ENCODE measurements at regions not wholly inside any gene's neighbourhood (a gene's known extent, or its start where the extent isn't known, plus 50 kb on each side); places are given as distances from the start of the nearest gene placed in this dataset.
A peak's percentile ranks its signal among the peaks of the same experiment; 100 is the strongest.

DNA sequence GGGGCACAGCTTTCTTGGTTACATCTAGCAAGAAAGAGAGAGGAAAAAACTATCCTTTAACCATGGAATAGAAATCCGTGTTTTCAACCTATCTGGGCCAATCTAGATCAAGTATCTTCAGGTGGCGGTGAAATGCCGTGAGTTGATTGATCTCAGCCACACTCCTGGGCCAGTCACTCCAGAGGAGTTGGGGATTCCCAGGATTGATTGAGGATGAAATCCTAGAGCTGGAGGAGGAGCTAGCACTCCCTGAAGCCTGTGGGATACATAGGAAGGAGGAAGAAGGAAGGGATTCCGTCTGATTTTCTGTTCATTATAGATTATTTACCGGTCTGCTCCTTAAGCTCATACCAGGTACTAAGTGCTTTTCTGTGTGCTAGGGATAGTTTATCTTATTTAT is 106.3 kb upstream of the ARID2 start:
- DNase-seq (ENCODE audit: extremely low read depth in 1 of 2, low read depth in 1 of 2) = no peak

DNA sequence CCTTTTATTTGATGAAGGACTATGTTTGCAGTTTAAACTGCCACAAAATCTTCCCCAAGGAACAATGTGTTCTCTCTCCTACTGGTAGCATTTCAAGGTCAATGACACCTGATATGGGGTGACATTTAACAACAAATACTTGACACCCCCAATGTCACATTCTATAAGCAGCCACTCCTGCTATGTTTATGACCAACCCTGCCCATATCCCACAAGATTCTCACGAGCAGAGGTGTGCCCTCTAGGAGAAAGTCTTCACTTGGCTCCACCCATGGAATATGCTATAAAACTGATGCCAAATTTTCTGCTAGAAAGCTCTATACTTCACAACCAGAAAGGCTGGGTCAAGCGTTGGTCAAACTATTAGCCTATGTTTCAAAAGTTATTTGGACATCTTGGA is 105.6 kb upstream of the ARID2 start:
- DNase-seq (ENCODE audit: extremely low read depth in 1 of 2, low read depth in 1 of 2) = no peak

DNA sequence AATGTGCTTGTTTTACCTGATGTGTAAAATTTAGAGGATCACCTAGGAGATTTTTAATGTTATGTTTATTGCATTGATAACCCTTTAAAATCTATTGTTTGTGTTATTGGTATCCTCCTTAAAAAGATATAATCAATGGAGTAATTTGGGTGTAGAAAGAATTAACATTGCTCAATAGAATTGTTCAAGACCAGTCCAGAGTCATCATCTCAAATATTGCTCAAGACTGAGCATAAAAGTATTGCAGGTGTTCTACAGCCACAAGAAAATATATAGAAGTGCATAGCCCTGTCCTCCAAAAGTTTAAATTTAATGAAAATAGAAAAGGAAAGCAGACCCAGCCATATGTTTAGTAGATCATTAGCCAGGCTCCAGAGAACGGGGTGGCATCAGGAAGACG is 102.5 kb upstream of the ARID2 start:
- DNase-seq (ENCODE audit: extremely low read depth in 1 of 2, low read depth in 1 of 2) = no peak

DNA sequence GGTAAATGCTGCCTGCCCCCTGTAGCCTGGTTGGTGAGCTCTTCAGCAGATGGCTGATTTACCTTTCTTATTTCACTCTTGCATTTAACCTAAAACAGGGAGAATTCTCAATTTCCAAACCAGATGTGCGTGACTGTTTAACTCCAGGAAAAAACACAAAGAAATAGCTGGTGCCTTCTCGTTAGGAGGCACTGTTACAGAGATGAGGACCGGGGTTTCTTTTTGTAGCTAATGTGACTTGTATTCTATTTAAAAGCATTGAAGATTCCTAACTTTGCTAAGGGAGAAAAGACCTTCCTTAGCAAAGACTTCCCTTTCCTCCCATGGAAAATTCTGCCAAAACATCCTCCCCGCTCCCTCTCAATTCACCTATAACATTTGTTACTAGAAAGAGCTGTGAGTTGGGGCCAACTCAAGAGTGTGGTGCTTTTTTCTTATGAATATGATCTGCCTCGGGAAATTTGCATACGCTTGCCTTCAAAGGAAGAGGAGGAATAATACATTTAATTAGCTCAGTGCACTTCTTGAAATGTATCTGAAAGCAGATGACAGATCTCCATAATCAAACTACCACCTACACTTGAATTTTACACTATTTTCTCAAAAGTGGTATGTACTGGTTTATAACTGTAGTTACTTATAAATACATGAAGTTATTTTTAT is 102.0 kb upstream of the ARID2 start:
- DNase-seq (ENCODE audit: extremely low read depth in 1 of 2, low read depth in 1 of 2) = no peak

DNA sequence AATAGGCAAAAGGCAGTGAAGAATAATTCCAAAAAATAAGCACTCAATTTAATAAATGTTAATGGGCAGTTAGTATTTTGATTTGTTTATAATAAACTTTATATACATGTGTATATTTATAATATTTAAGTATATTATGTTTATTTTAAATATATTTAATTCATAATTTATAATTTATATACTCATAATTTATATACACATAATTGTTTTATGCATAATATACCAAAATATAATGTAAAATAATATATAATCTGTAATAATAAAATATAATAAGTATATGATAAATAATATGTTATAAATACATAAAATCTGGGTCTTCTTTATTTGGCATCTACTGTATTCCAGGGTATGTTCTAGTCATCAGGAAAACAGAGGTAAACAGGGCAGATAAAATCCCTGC is 100.2 kb upstream of the ARID2 start:
- DNase-seq (ENCODE audit: extremely low read depth in 1 of 2, low read depth in 1 of 2) = no peak

DNA sequence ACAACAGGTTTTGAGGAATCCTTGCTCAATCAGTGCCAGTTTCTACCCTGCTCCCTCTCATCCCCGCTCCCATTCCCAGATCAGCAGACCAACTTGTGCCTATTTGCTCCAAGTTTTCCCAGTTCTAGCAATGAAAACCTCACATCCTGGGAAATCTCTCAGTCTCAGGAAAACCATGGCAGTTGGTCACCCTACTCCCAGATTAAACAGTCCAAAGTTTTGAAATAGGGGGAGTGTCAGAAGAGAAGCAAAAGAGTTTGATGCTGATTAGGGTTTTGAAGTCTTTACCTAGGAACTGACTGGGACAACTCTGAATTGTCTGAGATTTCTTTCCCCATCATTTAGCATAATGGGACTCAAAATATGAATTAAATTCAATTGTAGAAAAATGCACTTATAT is 95.8 kb upstream of the ARID2 start:
- no peak for DNase-seq (ENCODE audit: extremely low read depth in 1 of 2, low read depth in 1 of 2)

DNA sequence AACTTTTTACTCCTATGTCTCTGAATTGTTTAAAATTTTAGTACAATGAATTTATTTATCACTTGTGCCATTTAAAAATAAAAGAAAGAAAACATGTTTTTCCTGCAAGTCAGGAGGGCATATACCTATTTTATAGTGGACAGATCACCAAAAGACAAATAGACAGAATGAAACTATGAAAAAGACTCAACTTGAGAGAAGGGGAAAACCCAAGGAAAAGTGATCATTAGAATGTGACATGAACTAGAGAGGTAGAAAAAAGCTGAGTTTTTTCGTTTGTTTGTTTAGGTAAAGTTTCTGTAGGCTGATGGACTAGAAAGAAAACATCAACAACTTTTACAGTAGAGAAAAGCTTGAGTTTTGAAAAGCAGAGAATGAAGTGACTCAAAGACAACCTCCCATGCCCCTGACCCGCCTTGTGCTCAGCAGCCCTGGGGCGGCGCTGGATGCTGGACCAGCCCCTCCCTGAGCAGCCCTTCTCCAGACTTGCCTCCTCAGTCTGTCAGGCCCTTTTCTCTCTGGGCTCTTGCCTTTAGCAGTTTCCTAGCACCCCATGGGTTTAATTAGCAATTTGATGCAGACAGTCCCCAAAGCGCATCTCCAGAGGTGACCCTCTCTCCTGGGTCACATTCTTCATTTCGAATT is 95.1 kb upstream of the ARID2 start:
- no peak for DNase-seq (ENCODE audit: extremely low read depth in 1 of 2, low read depth in 1 of 2)

DNA sequence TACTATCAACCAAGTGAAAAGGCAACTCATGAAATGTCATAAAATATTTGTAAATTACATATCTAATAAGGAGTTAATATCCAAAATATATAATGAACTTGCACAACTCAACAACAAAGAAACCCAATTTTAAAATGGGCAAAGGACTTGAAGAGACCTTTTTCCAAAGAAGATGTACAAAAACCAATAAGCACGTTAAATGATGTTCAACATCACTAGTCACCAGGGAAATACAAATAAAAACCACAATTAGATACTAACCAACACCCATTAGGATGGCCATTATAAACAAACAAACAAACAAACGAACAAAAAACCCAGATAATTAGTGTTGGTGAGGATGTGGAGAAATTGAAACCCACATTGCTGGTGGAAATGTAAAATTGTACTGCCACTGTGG is 92.3 kb upstream of the ARID2 start:
- no peak for DNase-seq (ENCODE audit: extremely low read depth in 1 of 2, low read depth in 1 of 2)

DNA sequence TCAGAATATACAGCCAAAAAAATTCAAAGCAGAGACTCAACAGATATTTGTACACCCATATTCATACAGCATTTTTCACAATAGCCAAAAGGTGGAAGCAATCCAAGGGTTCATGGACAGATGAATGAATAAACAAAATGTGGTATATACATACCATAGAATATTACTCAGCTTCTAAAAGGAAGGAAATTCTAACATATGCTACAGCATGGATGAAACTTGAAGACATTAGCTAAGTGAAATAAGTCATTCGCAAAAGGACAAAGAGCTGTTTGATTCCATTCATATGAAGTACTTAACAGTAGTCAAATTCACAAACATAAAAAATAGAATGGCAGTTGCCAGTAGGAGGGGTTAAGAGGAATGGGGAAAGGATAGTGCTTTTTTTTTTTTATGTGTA is 91.8 kb upstream of the ARID2 start:
- no peak for DNase-seq (ENCODE audit: extremely low read depth in 1 of 2, low read depth in 1 of 2)

DNA sequence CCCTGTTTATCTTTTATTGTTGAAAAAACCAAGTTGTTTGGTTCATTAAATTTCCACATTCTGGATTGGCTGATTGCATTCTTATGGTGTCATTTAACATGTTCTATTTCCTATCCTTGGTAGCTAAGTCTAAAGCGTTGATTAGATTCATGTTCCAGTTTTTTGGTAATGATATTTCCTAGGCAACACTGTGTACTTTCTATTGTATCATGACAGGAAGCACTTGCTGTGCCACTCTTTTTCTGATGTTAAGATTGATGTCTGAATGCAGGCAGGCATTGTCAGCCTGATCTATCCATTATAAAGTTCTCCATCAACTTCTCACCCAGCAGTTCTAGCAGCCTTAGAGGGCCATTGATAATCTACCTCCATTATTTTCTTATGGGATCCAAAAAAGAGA is 91.1 kb upstream of the ARID2 start:
- DNase-seq (ENCODE audit: extremely low read depth in 1 of 2, low read depth in 1 of 2) = no peak

DNA sequence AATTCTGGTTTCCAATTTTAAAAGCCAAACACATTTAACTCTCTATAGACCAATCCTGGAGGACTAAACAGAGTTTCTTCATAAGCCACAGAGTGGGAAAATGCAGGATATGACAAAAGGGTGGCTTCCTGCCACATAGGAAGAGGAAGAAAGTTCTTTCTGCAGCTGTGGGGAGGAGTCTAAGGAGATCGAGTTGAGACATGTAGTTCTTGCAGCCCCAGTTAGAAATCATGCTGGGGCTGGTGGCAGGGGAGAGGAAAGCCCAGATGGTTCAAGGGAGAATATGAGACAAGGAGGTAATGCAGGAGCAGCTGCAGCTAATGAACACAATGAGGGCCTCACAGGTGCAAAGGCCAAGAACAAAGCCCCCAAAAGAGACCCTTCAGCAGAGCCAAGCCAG is 85.0 kb upstream of the ARID2 start:
- no peak for DNase-seq (ENCODE audit: extremely low read depth in 1 of 2, low read depth in 1 of 2)

DNA sequence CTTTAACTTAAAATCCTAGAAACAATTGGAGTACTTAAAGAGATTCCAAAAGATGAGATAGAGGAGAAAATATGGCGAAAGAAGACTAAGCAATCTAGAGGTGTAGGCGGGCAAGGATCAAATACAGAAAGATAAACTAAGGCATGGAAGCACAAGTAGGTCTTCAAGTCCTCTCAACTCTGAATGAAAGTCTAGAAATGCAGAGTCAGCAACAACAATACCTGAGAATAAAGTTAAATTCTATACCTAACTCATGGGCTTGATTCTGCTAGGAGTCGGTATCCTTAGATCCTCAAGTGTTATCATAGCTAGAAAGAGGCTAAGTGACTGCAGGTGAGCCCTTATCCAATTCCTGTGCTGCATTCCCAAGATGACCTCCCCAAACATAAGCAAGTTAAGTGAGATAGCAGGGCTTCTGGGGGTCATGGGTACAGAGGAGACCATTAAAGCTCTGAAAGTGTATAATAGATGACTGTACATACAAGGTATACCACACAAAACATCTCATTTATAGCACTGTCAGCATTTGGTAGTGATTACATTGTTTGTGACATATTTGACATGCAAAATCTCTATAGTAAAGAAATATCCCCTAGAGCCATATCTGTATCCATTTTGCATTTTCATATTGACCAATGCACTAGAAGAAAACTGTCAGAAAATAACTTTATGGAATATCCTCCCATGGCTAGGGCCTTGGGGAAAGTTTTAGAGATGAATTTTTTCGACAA is 82.5 kb upstream of the ARID2 start:
- DNase-seq (ENCODE audit: extremely low read depth in 1 of 2, low read depth in 1 of 2) = no peak

DNA sequence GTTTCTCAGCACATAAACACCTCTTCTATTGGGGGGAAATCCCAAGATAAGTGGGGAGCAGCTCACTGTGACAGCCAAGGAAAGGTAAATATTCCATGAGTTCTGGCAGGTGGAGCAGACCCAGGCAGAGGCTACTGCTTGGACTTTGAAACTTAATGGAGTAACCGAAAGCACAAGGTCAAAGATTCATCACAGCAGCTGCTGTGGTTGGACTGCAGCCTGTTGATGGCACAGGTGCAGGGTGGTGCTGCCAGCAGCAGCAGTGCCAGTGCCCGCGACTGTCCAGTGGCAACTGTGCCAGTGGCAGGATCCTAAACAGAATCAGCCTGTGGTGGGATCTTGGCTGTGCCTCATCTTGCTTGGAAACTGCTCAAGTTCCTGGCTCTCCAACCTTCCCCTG is 81.4 kb upstream of the ARID2 start:
- DNase-seq (ENCODE audit: extremely low read depth in 1 of 2, low read depth in 1 of 2) = no peak

DNA sequence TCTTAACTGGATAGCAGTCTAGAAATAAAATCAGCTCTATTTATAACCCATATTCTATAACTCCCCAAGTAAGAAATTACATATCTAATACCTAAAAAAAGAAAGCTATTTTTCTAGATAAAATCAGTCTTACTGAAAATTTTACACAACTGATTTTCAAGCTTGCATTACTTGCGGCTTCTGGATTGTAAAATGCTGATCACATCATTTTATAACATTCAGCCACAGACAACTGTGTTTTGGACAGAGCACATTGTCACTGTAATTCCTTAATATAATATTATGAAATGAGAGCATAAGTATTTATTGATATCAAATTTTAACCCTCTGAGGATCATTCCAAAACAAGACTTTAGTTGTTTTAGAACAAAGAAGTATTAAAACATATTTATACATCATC is 78.5 kb upstream of the ARID2 start:
- no peak for DNase-seq (ENCODE audit: extremely low read depth in 1 of 2, low read depth in 1 of 2)

DNA sequence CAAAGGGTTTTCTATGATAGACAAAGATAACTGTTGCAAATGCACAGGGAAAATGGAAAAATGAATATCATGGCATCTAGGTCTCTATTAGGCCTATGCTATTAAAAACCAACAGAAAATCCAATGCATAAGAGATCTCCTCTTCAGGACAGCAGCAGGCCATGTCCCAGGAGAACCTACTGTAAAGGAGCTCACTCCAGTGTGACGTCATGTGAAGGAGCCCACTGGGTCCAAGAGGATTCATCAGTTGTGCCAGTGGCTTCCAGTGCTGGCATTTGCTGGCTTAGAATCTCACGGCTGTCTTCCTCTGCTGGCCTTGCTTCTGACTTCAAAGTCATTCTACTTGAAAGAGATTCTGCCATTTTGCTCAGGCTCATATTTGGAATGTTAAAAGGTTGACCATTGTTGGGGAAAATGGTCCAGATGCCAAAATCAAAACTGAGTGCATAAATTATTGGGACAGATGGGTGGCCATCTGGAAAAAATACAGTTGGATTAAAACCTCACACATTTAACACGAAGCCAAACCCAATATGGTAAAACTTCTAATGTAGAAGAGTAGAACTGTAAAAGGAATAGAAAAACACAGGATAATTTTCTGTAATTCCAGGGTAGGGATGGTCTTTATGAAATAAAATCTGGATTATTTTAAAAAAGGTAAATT is 75.4 kb upstream of the ARID2 start:
- DNase-seq (ENCODE audit: extremely low read depth in 1 of 2, low read depth in 1 of 2) = no peak

DNA sequence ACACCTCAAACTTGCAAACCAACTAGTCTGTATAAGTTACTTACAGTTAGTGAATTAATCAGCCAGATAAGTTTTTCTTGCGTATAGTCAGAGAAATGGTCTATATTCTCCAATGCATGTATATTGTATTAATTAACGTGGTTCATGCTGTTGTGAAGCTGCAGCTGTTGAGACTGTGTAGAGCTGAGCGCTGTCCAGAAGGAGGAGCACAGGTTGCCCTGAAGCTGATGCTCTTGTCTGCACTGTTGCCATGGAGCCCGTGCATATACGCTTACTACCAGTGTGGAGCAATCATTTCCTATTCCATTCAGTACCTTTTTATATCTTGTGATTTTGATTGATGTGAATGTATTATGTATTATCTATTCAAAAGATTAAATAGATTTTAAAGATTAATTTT is 74.3 kb upstream of the ARID2 start:
- DNase-seq (ENCODE audit: extremely low read depth in 1 of 2, low read depth in 1 of 2) = peak; percentile 19 to 44

DNA sequence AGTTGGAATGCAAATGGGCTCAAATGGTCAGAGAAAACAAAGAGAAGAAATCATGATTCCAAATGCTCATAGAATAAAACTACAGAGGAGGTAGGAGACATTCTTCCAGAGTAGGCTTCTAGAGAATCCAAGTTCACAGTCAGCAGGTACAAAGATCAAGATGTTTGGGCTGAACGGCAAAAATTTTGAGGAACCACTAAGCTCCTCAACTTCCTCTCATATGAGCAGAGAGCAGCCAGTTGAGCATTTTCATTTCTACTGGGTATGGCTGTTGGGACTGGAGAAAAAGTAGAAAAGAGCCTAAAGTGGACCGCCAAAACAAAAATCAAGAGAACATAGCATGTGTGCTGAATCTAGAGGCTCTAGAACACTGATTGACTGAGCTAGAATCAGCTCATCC is 73.8 kb upstream of the ARID2 start:
- no peak for DNase-seq (ENCODE audit: extremely low read depth in 1 of 2, low read depth in 1 of 2)

DNA sequence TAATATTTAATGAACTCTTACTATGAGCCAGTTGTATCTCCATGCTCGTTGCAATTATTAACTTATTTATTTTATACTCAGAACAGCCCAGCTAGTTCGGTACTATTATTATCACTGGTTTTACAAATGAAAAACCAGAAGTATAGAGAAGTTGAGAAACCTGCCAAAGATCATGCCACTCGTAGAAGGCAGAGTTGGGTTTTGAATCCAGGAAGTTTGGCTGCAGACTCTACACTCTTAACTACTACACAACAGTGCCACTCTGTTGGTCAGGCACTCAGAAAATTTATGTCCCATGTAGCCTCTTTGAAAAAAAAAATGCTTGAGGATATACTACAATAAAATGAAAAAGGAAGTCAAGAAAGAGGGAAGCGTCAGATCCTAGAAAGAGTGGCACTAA is 71.5 kb upstream of the ARID2 start:
- DNase-seq (ENCODE audit: extremely low read depth in 1 of 2, low read depth in 1 of 2) = no peak

DNA sequence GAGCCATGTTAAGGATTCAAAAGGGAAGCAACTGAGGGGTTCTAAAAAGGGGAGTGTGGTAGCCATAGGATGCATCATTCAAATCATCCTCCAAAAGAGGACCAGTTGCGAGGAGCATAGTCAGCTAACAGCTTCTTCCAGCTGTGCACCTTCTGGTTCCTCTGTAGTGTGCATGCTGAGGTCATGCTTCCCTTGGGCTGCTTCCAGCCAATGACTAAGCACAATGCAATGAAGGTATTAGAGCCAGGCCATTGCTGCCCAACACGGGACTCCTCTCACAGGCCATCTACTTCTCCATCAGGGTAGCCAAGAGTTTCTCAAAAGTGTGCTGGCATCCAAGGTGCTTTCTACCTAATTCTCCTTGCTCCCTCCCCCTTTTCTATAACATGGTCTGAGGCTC is 69.2 kb upstream of the ARID2 start:
- DNase-seq (ENCODE audit: extremely low read depth in 1 of 2, low read depth in 1 of 2) = no peak

DNA sequence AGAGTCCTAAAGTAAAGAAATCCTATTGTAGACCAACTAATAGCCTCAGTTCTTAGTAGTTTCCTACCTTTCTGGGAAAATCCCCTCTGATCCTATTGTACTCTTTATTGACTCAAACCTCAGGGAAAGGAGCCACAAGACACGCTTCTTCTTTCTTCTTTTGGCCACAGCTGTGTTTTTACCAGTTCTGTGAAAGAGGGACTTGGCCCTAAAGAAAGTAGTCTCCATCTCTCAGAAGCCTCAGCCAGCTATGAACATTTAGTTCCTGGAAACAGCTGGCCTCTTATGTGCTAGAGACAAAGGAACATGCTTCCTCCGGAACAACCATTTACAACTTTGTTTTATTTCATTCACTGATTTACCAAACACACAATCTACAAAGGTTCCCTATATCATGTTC is 66.1 kb upstream of the ARID2 start:
- DNase-seq (ENCODE audit: extremely low read depth in 1 of 2, low read depth in 1 of 2) = no peak

DNA sequence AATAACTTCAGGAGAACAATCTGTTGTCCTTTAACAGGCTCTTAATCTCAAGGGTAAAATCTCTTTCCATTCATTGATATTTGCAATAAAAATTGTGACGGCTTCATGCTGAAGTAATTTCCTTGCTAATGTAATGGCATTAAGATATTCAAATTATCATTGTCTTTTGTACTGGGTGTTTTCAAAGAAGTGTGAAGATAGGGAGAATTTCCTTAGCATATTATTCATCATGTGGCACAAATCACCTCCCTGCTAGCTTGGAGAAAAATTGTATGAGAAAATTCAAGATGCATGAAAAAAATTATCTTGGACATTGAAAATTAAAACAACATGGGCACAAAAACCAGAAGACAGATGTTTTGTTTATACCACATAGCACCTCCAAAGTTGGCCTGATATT is 63.6 kb upstream of the ARID2 start:
- DNase-seq (ENCODE audit: extremely low read depth in 1 of 2, low read depth in 1 of 2) = no peak

DNA sequence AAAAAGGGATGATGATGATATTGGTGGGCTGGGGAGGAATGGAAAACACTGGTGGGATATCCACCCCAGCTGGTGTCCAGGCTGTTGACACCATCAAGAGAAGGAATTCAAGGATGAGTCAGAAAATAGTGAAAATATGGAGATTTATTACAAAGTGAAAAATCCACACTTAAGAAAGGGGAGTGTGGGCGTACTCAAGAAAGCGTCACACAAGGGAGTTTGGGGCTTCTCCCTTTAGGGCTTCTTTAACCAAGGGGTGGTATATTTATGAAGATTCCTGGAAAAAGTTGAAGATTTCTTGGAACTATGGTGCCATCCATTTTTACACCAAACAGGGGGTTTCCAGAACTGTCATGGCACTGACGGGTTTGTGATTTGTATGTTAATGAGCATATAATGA is 63.1 kb upstream of the ARID2 start:
- DNase-seq (ENCODE audit: extremely low read depth in 1 of 2, low read depth in 1 of 2) = no peak
